GM10266 (cell line): ENCODE measurements at regions not wholly inside any gene's neighbourhood (a gene's known extent, or its start where the extent isn't known, plus 50 kb on each side); places are given as distances from the start of the nearest gene placed in this dataset.

Experiments
- DNase-seq: peaks from one replicate; pipeline ENCODE4 v3.0.0; 2012; ENCODE audit errors: extremely low spot score
- TF ChIP-seq, protein P1 (sequence below): IDR thresholded peaks from 2 replicates; pipeline ENCODE4 v1.5.1; 2012; ENCODE audit warnings: mild to moderate bottlenecking, low read depth; ENCODE audit not compliant: control insufficient read depth, insufficient read depth; ENCODE audit errors: missing control alignments

GRCh38 chr20:4585104-4585753 lies 101.0 kb upstream of the PRNP start:
- TF ChIP-seq, protein P1, sequence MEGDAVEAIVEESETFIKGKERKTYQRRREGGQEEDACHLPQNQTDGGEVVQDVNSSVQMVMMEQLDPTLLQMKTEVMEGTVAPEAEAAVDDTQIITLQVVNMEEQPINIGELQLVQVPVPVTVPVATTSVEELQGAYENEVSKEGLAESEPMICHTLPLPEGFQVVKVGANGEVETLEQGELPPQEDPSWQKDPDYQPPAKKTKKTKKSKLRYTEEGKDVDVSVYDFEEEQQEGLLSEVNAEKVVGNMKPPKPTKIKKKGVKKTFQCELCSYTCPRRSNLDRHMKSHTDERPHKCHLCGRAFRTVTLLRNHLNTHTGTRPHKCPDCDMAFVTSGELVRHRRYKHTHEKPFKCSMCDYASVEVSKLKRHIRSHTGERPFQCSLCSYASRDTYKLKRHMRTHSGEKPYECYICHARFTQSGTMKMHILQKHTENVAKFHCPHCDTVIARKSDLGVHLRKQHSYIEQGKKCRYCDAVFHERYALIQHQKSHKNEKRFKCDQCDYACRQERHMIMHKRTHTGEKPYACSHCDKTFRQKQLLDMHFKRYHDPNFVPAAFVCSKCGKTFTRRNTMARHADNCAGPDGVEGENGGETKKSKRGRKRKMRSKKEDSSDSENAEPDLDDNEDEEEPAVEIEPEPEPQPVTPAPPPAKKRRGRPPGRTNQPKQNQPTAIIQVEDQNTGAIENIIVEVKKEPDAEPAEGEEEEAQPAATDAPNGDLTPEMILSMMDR = no peak
- no peak for DNase-seq

GRCh38 chr20:4584510-4584909 lies 101.7 kb upstream of the PRNP start:
- TF ChIP-seq, protein P1 = no peak
- DNase-seq = no peak

GRCh38 chr20:4581838-4582237 lies 104.4 kb upstream of the PRNP start:
- TF ChIP-seq, protein P1 = no peak
- DNase-seq = no peak

- no peak for DNase-seq
- TF ChIP-seq, protein P1 = no peak
Measured at GRCh38 chr20:4578375-4578774, 107.9 kb upstream of the PRNP start.

- DNase-seq = no peak
- TF ChIP-seq, protein P1 = no peak
Measured at GRCh38 chr20:4574356-4574690, 111.9 kb upstream of the PRNP start.

GRCh38 chr20:4573564-4574355 lies 112.5 kb upstream of the PRNP start:
- TF ChIP-seq, protein P1 = no peak
- no peak for DNase-seq
